K562 (cell line): ENCODE measurements at regions not wholly inside any gene's neighbourhood (a gene's known extent, or its start where the extent isn't known, plus 50 kb on each side); places are given as distances from the start of the nearest gene placed in this dataset.
"Not testable (repeated sequence)": the region's sequence is repeated elsewhere in the genome, so short reads cannot be mapped to it uniquely, and the experiment has no call there.

ENCODE experiments used
- CEBPZ ChIP-seq: fragments of 150-350 bp; IDR thresholded peaks from 2 replicates; pipeline ENCODE4 v1.6.1; 2014; ENCODE audit warnings: low read depth, mild to moderate bottlenecking, low read length, borderline replicate concordance
- EGR1 ChIP-seq: fragments of 450-650 bp; conservative IDR thresholded peaks from 2 replicates; pipeline ENCODE4 v1.6.1; 2017; ENCODE audit warnings: mild to moderate bottlenecking
- GABPA ChIP-seq: fragments of 200-800 bp; sonication (Bioruptor generic); conservative IDR thresholded peaks from 2 replicates; pipeline ENCODE4 v1.6.1; 2016; ENCODE audit warnings: low read depth, missing genetic modification characterization, missing compliant biosample characterization
- HDAC2 ChIP-seq: fragments of 450-650 bp; IDR thresholded peaks from 2 replicates; pipeline ENCODE4 v1.6.1; 2016; ENCODE audit warnings: mild to moderate bottlenecking
- NR1H2 ChIP-seq: sonication (generic); formaldehyde crosslinking; IDR thresholded peaks from 2 replicates; pipeline ENCODE4 v1.4.0; 2020; ENCODE audit warnings: mild to moderate bottlenecking, missing genetic modification reagents
- NR4A1 ChIP-seq, 2 experiments: fragments of 250-450 bp in 1 of 2; fragments of 450-650 bp in 1 of 2; sonication (Bioruptor Pico) in 1 of 2; IDR thresholded peaks; 2 replicates each; pipeline versions ENCODE4 v1.4.0 to v1.6.1; 2016 to 2020; ENCODE audit warnings: mild to moderate bottlenecking in 2 of 2, missing compliant biosample characterization in 1 of 2, missing genetic modification characterization in 1 of 2, moderate library complexity in 1 of 2
- SMARCB1 ChIP-seq: IDR thresholded peaks from 2 replicates; pipeline ENCODE4 v1.6.1; 2011; ENCODE audit warnings: improper control_type of control experiment, low read depth; ENCODE audit not compliant: insufficient read length
- TAF15 ChIP-seq: fragments of 200-400 bp; formaldehyde crosslinking; IDR thresholded peaks from 2 replicates; pipeline ENCODE4 v1.6.1; 2017; ENCODE audit warnings: mild to moderate bottlenecking, low read depth, low read length, moderate library complexity
- TBP ChIP-seq: optimal IDR thresholded peaks from 2 replicates; pipeline ENCODE3; 2011; ENCODE audit warnings: low read depth, low read length, improper control_type of control experiment
- XRCC5 ChIP-seq: fragments of 200-400 bp; formaldehyde crosslinking; IDR thresholded peaks from 2 replicates; pipeline ENCODE4 v1.6.1; 2017; ENCODE audit warnings: low read depth, mild to moderate bottlenecking, low read length
- TF ChIP-seq, protein P1 (sequence below), 3 experiments: IDR thresholded peaks in 2 of 3; conservative IDR thresholded peaks in 1 of 3; 2 replicates each; pipeline ENCODE4 v1.5.1; 2011 to 2012; ENCODE audit warnings: low read length in 3 of 3, mild to moderate bottlenecking in 3 of 3, control low read depth in 2 of 3, improper control_type of control experiment in 1 of 3, inconsistent platforms in 1 of 3, low read depth in 1 of 3, mixed read lengths in 1 of 3, moderate library complexity in 1 of 3; ENCODE audit not compliant: insufficient read depth in 2 of 3

GRCh38 chr7:150063195-150063594, 189.4 kb downstream of the ATP6V0E2 start:
- TF ChIP-seq TAF15; NR1H2 (CRISPR knock-in tag); SMARCB1; TBP; NR4A1 (CRISPR knock-in tag; IDR thresholded peaks at IDR 0.05); NR4A1 (tag; IDR thresholded peaks at IDR 0.05); HDAC2; EGR1; XRCC5; CEBPZ; GABPA (tag): not testable (repeated sequence)
- TF ChIP-seq, protein P1, sequence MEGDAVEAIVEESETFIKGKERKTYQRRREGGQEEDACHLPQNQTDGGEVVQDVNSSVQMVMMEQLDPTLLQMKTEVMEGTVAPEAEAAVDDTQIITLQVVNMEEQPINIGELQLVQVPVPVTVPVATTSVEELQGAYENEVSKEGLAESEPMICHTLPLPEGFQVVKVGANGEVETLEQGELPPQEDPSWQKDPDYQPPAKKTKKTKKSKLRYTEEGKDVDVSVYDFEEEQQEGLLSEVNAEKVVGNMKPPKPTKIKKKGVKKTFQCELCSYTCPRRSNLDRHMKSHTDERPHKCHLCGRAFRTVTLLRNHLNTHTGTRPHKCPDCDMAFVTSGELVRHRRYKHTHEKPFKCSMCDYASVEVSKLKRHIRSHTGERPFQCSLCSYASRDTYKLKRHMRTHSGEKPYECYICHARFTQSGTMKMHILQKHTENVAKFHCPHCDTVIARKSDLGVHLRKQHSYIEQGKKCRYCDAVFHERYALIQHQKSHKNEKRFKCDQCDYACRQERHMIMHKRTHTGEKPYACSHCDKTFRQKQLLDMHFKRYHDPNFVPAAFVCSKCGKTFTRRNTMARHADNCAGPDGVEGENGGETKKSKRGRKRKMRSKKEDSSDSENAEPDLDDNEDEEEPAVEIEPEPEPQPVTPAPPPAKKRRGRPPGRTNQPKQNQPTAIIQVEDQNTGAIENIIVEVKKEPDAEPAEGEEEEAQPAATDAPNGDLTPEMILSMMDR (IDR thresholded peaks at IDR 0.05 in 2 of 3, conservative IDR thresholded peaks at IDR 0.05 in 1 of 3; ENCODE audit: insufficient read depth in 2 of 3, low read depth in 1 of 3, low read length in 3 of 3) = not testable (repeated sequence)
